Colonic mucosa (tissue), 4 donors: ENCODE measurements at regions not wholly inside any gene's neighbourhood (a gene's known extent, or its start where the extent isn't known, plus 50 kb on each side); places are given as distances from the start of the nearest gene placed in this dataset.

Experiments used
- DNase-seq: peaks from one replicate; pipeline ENCODE4 v3.0.0-alpha.2; 2020
- H3K27ac ChIP-seq: fragments of 200-600 bp; one replicate; pipeline ENCODE4 v1.8.0; 2021
- H3K27me3 ChIP-seq: fragments of 200-600 bp; one replicate; pipeline ENCODE4 v1.8.0; 2021
- H3K36me3 ChIP-seq: fragments of 200-600 bp; one replicate; pipeline ENCODE4 v1.8.0; 2021
- H3K4me1 ChIP-seq: fragments of 200-600 bp; one replicate; pipeline ENCODE4 v1.8.0; 2021; ENCODE audit warnings: mild to moderate bottlenecking
- H3K4me3 ChIP-seq: fragments of 200-600 bp; one replicate; pipeline ENCODE4 v1.8.0; 2021
- H3K9ac ChIP-seq, 2 donors: one replicate each; pipeline ENCODE4 v1.7.0; 2013; ENCODE audit warnings: control low read depth in 2 of 2, low read depth in 2 of 2, low read length in 2 of 2
- H3K9me3 ChIP-seq: fragments of 200-600 bp; one replicate; pipeline ENCODE4 v1.8.0; 2021
- intact Hi-C: fragments of 100-400 bp; cut with DNase I; formaldehyde crosslinking; loops from one replicate; pipeline ENCODE4 v1.14.1; 2022
- TF ChIP-seq, protein P1 (sequence below): fragments of 200-600 bp; IDR thresholded peaks from one replicate; pipeline ENCODE4 v1.8.0; 2022; ENCODE audit warnings: antibody characterized with exemption, mild to moderate bottlenecking
- donor health status: healthy.
- donor health status: DM: no; HTN: no; CAD: no.
- donor health status: DM: no; HTN: no; CAD: no.

DNA sequence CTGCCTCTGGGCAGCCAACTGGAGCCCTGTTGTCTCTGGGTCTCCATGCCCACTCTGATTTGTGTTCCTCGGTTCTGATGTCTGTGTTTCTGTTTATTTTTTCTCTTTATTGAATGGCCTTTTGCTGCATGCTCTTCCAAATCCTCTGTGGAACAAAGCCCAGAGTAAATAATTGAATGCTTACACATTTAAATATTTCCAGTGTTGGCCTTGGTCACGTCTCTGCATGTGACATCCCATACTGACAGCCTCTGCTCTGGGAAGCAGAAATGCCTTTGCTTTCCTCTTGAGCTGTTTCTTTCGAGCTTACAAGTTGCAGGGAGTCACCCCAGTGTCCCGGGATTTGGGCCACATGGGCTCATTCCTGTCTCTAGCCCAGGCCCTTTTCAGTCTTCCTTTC, 267.9 kb downstream of the PTPRU start:
- H3K27ac ChIP-seq, result no peak overlapping the region
- no peaks in the 10 kb centered on the region for H3K4me1 ChIP-seq
- intact Hi-C loops, result no loop called here
- H3K9ac ChIP-seq, result no peak overlapping the region
- H3K36me3 ChIP-seq, result no peaks in the 10 kb centered on the region
- H3K27me3 ChIP-seq, result no peaks in the 10 kb centered on the region
- TF ChIP-seq, protein P1, sequence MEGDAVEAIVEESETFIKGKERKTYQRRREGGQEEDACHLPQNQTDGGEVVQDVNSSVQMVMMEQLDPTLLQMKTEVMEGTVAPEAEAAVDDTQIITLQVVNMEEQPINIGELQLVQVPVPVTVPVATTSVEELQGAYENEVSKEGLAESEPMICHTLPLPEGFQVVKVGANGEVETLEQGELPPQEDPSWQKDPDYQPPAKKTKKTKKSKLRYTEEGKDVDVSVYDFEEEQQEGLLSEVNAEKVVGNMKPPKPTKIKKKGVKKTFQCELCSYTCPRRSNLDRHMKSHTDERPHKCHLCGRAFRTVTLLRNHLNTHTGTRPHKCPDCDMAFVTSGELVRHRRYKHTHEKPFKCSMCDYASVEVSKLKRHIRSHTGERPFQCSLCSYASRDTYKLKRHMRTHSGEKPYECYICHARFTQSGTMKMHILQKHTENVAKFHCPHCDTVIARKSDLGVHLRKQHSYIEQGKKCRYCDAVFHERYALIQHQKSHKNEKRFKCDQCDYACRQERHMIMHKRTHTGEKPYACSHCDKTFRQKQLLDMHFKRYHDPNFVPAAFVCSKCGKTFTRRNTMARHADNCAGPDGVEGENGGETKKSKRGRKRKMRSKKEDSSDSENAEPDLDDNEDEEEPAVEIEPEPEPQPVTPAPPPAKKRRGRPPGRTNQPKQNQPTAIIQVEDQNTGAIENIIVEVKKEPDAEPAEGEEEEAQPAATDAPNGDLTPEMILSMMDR, result no peak
- H3K9me3 ChIP-seq, result no peaks in the 10 kb centered on the region
- no peak for DNase-seq
- H3K4me3 ChIP-seq, result no peak overlapping the region

DNA sequence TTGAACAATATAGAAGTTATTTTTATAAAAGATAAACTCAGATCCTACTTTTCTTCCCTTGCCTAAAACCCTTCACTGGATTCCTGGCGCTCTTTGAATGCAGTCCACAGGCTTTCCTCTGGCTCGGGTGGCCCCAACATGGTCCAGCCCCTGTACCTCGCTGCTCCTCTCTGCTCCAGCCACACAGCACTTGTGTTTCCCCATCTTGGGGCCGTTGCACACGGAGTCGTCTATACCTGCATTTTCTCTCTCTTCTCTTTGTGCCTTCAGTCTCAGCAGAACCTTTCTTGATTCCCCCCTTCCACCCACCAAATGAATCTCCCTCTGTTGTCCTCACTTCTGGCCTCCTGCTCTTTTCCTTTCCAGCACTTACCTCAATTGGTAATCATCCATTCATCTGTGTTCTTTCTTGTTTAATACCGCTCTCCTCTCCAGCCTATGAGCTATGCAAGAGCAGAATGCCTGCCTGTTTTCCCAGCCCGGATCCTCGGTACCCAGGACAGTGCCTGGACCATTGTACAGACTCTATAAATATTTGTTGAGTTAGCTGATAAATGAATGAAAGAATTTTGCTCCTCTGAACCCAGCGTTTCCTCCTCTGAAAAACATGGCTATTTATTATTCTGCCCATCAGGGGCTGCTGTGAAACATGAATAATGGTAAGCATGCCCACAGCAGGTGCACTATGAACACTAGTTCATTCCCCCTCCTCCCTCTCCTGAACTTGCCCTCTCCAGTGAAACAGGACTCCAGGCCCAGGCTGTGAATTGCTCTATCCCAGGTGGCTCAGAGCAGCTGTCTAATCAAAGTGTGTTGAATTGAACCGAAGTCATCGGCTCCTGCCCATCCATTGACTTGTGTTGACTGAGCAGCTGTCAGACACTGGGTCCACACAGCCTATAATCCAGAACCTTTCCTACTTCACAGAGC, 266.9 kb downstream of the PTPRU start:
- TF ChIP-seq, protein P1, result no peak
- no peak overlapping the region for H3K9ac ChIP-seq
- H3K4me3 ChIP-seq, result no peak overlapping the region
- intact Hi-C loops, result no loop called here
- no peaks in the 10 kb centered on the region for H3K9me3 ChIP-seq
- H3K4me1 ChIP-seq, result no peaks in the 10 kb centered on the region
- H3K36me3 ChIP-seq, result no peaks in the 10 kb centered on the region
- H3K27me3 ChIP-seq, result no peaks in the 10 kb centered on the region
- no peak overlapping the region for H3K27ac ChIP-seq
- no peak for DNase-seq

DNA sequence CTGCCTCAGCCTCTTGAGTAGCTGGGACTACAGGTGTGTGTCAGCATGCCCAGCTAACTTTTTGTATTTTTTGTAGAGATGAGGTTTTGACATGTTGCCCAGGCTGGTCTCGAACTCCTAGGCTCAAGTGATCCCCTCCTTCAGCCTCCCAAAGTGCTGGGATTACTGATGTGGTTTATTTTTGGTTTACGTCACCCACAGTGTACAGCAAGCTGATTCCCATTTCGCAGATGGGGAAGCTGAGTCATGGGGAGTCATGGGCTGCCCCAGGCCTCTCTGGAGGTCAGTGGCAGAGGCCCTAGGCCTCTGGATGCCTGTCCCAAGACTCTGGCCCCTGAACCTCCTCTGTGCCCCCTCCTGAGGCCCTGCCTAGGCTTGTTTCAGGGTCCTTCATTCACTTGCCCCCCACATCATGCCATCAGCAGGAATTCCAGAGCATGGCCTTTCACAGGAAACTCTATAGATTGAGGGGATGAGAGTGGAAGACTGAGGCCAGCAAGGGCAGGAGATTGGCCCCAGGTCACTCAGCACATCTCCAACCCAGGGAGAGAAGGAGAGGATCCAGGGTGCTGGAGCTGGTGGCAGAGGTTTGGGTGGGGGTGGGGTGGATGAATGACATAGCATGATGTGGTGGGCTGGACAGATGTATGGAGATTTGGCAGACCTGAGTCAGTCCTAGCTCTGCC, 266.0 kb downstream of the PTPRU start:
- Histone ChIP-seq H3K27me3 (no peaks in the 10 kb centered on the region), H3K27ac (no peak overlapping the region), H3K9ac (no peak overlapping the region), H3K4me1 (no peaks in the 10 kb centered on the region), H3K4me3 (no peak overlapping the region), H3K36me3 (no peaks in the 10 kb centered on the region), H3K9me3 (no peaks in the 10 kb centered on the region)
- no peak for DNase-seq
- TF ChIP-seq, protein P1, result no peak
- intact Hi-C loops, result no loop called here

DNA sequence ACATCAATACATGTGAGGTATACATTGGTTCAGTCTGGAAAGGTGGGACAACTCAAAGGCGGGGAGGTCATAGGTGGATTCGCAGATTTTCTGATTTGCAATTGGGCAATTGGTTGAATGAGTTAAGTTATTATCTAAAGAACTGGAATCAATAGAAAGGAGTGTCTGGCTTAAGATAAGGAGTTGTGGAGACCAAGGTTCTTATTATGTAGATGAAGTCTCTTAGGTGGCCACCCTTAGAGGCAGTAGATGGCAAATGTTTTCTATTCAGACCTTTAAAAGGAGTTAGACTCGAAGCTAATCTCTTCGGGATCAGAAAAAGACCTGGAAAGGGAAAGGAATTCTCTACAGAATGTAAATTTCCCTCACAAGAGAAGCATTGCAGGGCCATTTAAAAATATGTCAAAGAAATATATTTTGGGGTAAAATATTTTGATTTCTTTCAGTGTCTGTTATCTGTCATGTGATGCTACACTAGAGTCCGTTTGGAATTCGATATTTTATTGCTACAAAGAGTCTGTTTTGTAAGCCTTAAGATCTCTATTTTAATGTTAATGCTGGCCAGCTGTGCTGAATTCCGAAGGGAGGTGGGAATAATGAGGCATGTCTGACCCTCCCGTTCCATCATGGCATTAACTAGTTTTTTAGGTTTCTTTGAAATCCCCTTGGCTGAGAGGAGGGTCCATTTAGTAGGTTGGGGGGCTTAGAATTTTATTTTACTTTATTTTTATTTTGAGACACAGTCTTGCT, 265.1 kb downstream of the PTPRU start:
- no peaks in the 10 kb centered on the region for H3K27me3 ChIP-seq
- no peak overlapping the region for H3K27ac ChIP-seq
- no peaks in the 10 kb centered on the region for H3K4me1 ChIP-seq
- no peak overlapping the region for H3K4me3 ChIP-seq
- TF ChIP-seq, protein P1, result no peak
- H3K9ac ChIP-seq, result no peak overlapping the region
- intact Hi-C loops, result no loop called here
- no peak for DNase-seq
- H3K36me3 ChIP-seq, result no peaks in the 10 kb centered on the region
- H3K9me3 ChIP-seq, result no peaks in the 10 kb centered on the region

DNA sequence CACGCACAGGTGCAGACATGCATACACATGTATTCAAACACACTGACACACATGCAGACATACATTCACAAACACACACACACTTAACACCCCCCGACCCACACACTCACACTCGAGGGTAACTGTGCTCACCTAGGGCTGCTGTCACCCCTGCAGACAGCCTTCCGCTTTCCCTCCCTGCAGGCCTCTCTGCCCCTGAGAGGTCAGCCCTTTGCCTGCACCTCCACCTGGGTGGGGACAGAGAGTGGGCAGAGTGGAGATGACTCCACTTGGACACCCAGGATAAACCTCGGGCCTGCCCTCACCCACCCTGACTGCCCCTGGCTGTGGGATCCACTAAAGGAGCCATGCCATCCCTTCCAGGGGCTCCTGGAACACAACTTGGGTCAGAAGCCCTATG, 264.3 kb downstream of the PTPRU start:
- H3K4me1 ChIP-seq, result no peaks in the 10 kb centered on the region
- no peak overlapping the region for H3K27ac ChIP-seq
- no peak overlapping the region for H3K9ac ChIP-seq
- no peak for DNase-seq
- H3K36me3 ChIP-seq, result no peaks in the 10 kb centered on the region
- no peak overlapping the region for H3K4me3 ChIP-seq
- H3K9me3 ChIP-seq, result no peaks in the 10 kb centered on the region
- intact Hi-C loops, result no loop called here
- TF ChIP-seq, protein P1, result no peak
- no peaks in the 10 kb centered on the region for H3K27me3 ChIP-seq
